ENCODE measurements at regions not wholly inside any gene's neighbourhood (a gene's known extent, or its start where the extent isn't known, plus 50 kb on each side); places are given as distances from the start of the nearest gene placed in this dataset.

- Mint-ChIP-seq H3K4me1 (ENCODE audit: low read depth) (no peaks in the 10 kb centered on the region), H3K36me3 (ENCODE audit: low read depth) (no peaks in the 10 kb centered on the region), H3K9me3 (peaks cover under 1% of the 10 kb centered on the region), H3K27me3 (peaks cover 7% of the 10 kb centered on the region), H3K4me3 (no peak overlapping the region), H3K27ac (no peak overlapping the region)
- H3K27ac ChIP-seq (ENCODE audit: low read depth in 1 of 2, low read length in 2 of 2) = no peak overlapping the region
- no peaks in the 10 kb centered on the region for H3K4me1 ChIP-seq (ENCODE audit: insufficient read depth, low read length)
- DNase-seq (no peak), ATAC-seq (ENCODE audit: poor library complexity) (no peak)
- H3K36me3 ChIP-seq (ENCODE audit: insufficient read depth, low read length) = no peaks in the 10 kb centered on the region
- no peak overlapping the region for H3K4me3 ChIP-seq (ENCODE audit: low read length)
- H3K27me3 ChIP-seq (ENCODE audit: control insufficient read depth in 1 of 2, insufficient read depth in 2 of 2, low read length in 2 of 2) = peaks cover 2 to 3% of the 10 kb centered on the region in 2 experiments
- POLR2A ChIA-PET = no interaction called here
- no peak for TF ChIP-seq CTCF (IDR thresholded peaks at IDR 0.05)
- intact Hi-C loops (cut with DNase I, micrococcal nuclease) = no loop called here
- CTCF ChIA-PET = no interaction called here
- peaks cover 0 to 18% of the 10 kb centered on the region in 2 experiments for H3K9me3 ChIP-seq (ENCODE audit: control insufficient read depth in 1 of 2, insufficient read depth in 1 of 2, low read length in 2 of 2)
Observed at GRCh38 chr10:44262551-44263251, 122.2 kb downstream of the CXCL12 start.

GRCh38 chr10:44261710-44262455 is 123.0 kb downstream of the CXCL12 start:
- Histone ChIP-seq H3K36me3 (ENCODE audit: insufficient read depth, low read length) (no peaks in the 10 kb centered on the region), H3K9me3 (ENCODE audit: control insufficient read depth in 1 of 2, insufficient read depth in 1 of 2, low read length in 2 of 2) (peaks cover 0 to 13% of the 10 kb centered on the region in 2 experiments), H3K4me3 (ENCODE audit: low read length) (no peak overlapping the region), H3K27ac (ENCODE audit: low read depth in 1 of 2, low read length in 2 of 2) (no peak overlapping the region), H3K4me1 (ENCODE audit: insufficient read depth, low read length) (no peaks in the 10 kb centered on the region), H3K27me3 (ENCODE audit: control insufficient read depth in 1 of 2, insufficient read depth in 2 of 2, low read length in 2 of 2) (peaks cover 2 to 3% of the 10 kb centered on the region in 2 experiments)
- Mint-ChIP-seq H3K36me3 (ENCODE audit: low read depth) (no peaks in the 10 kb centered on the region), H3K27me3 (peaks cover 5% of the 10 kb centered on the region), H3K9me3 (no peaks in the 10 kb centered on the region), H3K4me1 (ENCODE audit: low read depth) (no peaks in the 10 kb centered on the region), H3K27ac (no peak overlapping the region), H3K4me3 (no peak overlapping the region)
- intact Hi-C loops (cut with DNase I, micrococcal nuclease) = no loop called here
- CTCF ChIA-PET = no interaction called here
- POLR2A ChIA-PET = no interaction called here
- ATAC-seq (ENCODE audit: poor library complexity) (no peak), DNase-seq (no peak)
- TF ChIP-seq CTCF (IDR thresholded peaks at IDR 0.05) = no peak

GRCh38 chr10:44261296-44261695 is 123.6 kb downstream of the CXCL12 start:
- Histone ChIP-seq H3K4me1 (ENCODE audit: insufficient read depth, low read length) (no peaks in the 10 kb centered on the region), H3K4me3 (ENCODE audit: low read length) (no peak overlapping the region), H3K27me3 (ENCODE audit: control insufficient read depth in 1 of 2, insufficient read depth in 2 of 2, low read length in 2 of 2) (peaks cover under 1 to 2% of the 10 kb centered on the region in 2 experiments), H3K27ac (ENCODE audit: low read depth in 1 of 2, low read length in 2 of 2) (no peak overlapping the region), H3K9me3 (ENCODE audit: control insufficient read depth in 1 of 2, insufficient read depth in 1 of 2, low read length in 2 of 2) (peaks cover 0 to 9% of the 10 kb centered on the region in 2 experiments), H3K36me3 (ENCODE audit: insufficient read depth, low read length) (no peaks in the 10 kb centered on the region)
- CTCF ChIA-PET = no interaction called here
- ATAC-seq (ENCODE audit: poor library complexity) (no peak), DNase-seq (no peak)
- Mint-ChIP-seq H3K4me1 (ENCODE audit: low read depth) (no peaks in the 10 kb centered on the region), H3K27me3 (peaks cover 6% of the 10 kb centered on the region), H3K9me3 (no peaks in the 10 kb centered on the region), H3K4me3 (no peak overlapping the region), H3K27ac (no peak overlapping the region), H3K36me3 (ENCODE audit: low read depth) (no peaks in the 10 kb centered on the region)
- intact Hi-C loops (cut with DNase I, micrococcal nuclease) = no loop called here
- TF ChIP-seq CTCF (IDR thresholded peaks at IDR 0.05) = no peak
- POLR2A ChIA-PET = no interaction called here

All from CD4-positive, alpha-beta T cell (primary cell).